ENCODE measurements at regions not wholly inside any gene's neighbourhood (a gene's known extent, or its start where the extent isn't known, plus 50 kb on each side); places are given as distances from the start of the nearest gene placed in this dataset.

- Mint-ChIP-seq H3K4me1 (ENCODE audit: low read depth) (no peaks in the 10 kb centered on the region), H3K36me3 (ENCODE audit: low read depth) (no peaks in the 10 kb centered on the region), H3K4me3 (no peak overlapping the region), H3K27ac (no peak overlapping the region), H3K27me3 (ENCODE audit: low read depth) (no peaks in the 10 kb centered on the region), H3K9me3 (ENCODE audit: insufficient read depth) (no peaks in the 10 kb centered on the region)
- no peak for ATAC-seq
- no peak for DNase-seq
- ChIA-PET POLR2A (no interaction called here), CTCF (no interaction called here)
Measured at GRCh38 chr13:59342400-59342799, 821.3 kb downstream of the DIAPH3 start.

- CTCF ChIA-PET: no interaction called here
- no peak overlapping the region for H3K27ac Mint-ChIP-seq
Measured at GRCh38 chr13:59343132-59343531, 820.6 kb downstream of the DIAPH3 start.

GRCh38 chr13:59343993-59344822 lies 819.5 kb downstream of the DIAPH3 start:
- POLR2A ChIA-PET: no interaction called here
- H3K27ac Mint-ChIP-seq: no peak overlapping the region

More at GRCh38 chr13:59343132-59343531, 820.6 kb downstream of the DIAPH3 start:
- Mint-ChIP-seq H3K4me3 (no peak overlapping the region), H3K4me1 (ENCODE audit: low read depth) (no peaks in the 10 kb centered on the region), H3K27me3 (ENCODE audit: low read depth) (no peaks in the 10 kb centered on the region), H3K9me3 (ENCODE audit: insufficient read depth) (no peaks in the 10 kb centered on the region), H3K36me3 (ENCODE audit: low read depth) (no peaks in the 10 kb centered on the region)
- ATAC-seq (no peak), DNase-seq (no peak)
- POLR2A ChIA-PET: no interaction called here

GRCh38 chr13:59345311-59345710 lies 818.4 kb downstream of the DIAPH3 start:
- Mint-ChIP-seq H3K9me3 (ENCODE audit: insufficient read depth) (no peaks in the 10 kb centered on the region), H3K4me1 (ENCODE audit: low read depth) (no peaks in the 10 kb centered on the region), H3K27me3 (ENCODE audit: low read depth) (peaks cover 2% of the 10 kb centered on the region), H3K27ac (no peak overlapping the region), H3K4me3 (no peak overlapping the region), H3K36me3 (ENCODE audit: low read depth) (no peaks in the 10 kb centered on the region)
- DNase-seq (no peak), ATAC-seq (no peak)
- CTCF ChIA-PET: no interaction called here
- POLR2A ChIA-PET: no interaction called here

More at GRCh38 chr13:59343993-59344822, 819.5 kb downstream of the DIAPH3 start:
- DNase-seq (no peak), ATAC-seq (no peak)
- no peaks in the 10 kb centered on the region for H3K4me1 Mint-ChIP-seq (ENCODE audit: low read depth)
- H3K36me3 Mint-ChIP-seq (ENCODE audit: low read depth): no peaks in the 10 kb centered on the region
- CTCF ChIA-PET: no interaction called here
- no peaks in the 10 kb centered on the region for H3K9me3 Mint-ChIP-seq (ENCODE audit: insufficient read depth)
- H3K27me3 Mint-ChIP-seq (ENCODE audit: low read depth): no peaks in the 10 kb centered on the region
- no peak overlapping the region for H3K4me3 Mint-ChIP-seq

GRCh38 chr13:59346999-59347723 lies 816.6 kb downstream of the DIAPH3 start:
- DNase-seq (no peak), ATAC-seq (no peak)
- no peaks in the 10 kb centered on the region for H3K9me3 Mint-ChIP-seq (ENCODE audit: insufficient read depth)
- no peaks in the 10 kb centered on the region for H3K4me1 Mint-ChIP-seq (ENCODE audit: low read depth)
- ChIA-PET CTCF (no interaction called here), POLR2A (no interaction called here)
- H3K27ac Mint-ChIP-seq: no peak overlapping the region
- H3K4me3 Mint-ChIP-seq: no peak overlapping the region
- H3K27me3 Mint-ChIP-seq (ENCODE audit: low read depth): peaks cover 3% of the 10 kb centered on the region
- no peaks in the 10 kb centered on the region for H3K36me3 Mint-ChIP-seq (ENCODE audit: low read depth)

GRCh38 chr13:59348617-59349016 lies 815.1 kb downstream of the DIAPH3 start:
- Mint-ChIP-seq H3K4me1 (ENCODE audit: low read depth) (no peaks in the 10 kb centered on the region), H3K4me3 (no peak overlapping the region), H3K27ac (no peak overlapping the region), H3K36me3 (ENCODE audit: low read depth) (no peaks in the 10 kb centered on the region), H3K9me3 (ENCODE audit: insufficient read depth) (no peaks in the 10 kb centered on the region), H3K27me3 (ENCODE audit: low read depth) (peaks cover 3% of the 10 kb centered on the region)
- ChIA-PET POLR2A (no interaction called here), CTCF (no interaction called here)
- ATAC-seq (no peak), DNase-seq (no peak)

- no peak overlapping the region for H3K27ac Mint-ChIP-seq
Measured at GRCh38 chr13:59352600-59352999, 811.1 kb downstream of the DIAPH3 start.

GRCh38 chr13:59354665-59355369 lies 808.9 kb downstream of the DIAPH3 start:
- Mint-ChIP-seq H3K36me3 (ENCODE audit: low read depth) (no peaks in the 10 kb centered on the region), H3K27ac (no peak overlapping the region), H3K4me3 (no peak overlapping the region), H3K27me3 (ENCODE audit: low read depth) (peaks cover 3% of the 10 kb centered on the region), H3K4me1 (ENCODE audit: low read depth) (no peaks in the 10 kb centered on the region), H3K9me3 (ENCODE audit: insufficient read depth) (no peaks in the 10 kb centered on the region)
- ATAC-seq (no peak), DNase-seq (no peak)
- ChIA-PET CTCF (no interaction called here), POLR2A (no interaction called here)

More at GRCh38 chr13:59352600-59352999, 811.1 kb downstream of the DIAPH3 start:
- H3K4me1 Mint-ChIP-seq (ENCODE audit: low read depth): no peaks in the 10 kb centered on the region
- no peak for DNase-seq
- peaks cover 3% of the 10 kb centered on the region for H3K27me3 Mint-ChIP-seq (ENCODE audit: low read depth)
- no peak for ATAC-seq
- H3K4me3 Mint-ChIP-seq: no peak overlapping the region
- no peaks in the 10 kb centered on the region for H3K9me3 Mint-ChIP-seq (ENCODE audit: insufficient read depth)
- no peaks in the 10 kb centered on the region for H3K36me3 Mint-ChIP-seq (ENCODE audit: low read depth)
- ChIA-PET POLR2A (no interaction called here), CTCF (no interaction called here)

- Mint-ChIP-seq H3K27ac (no peak overlapping the region), H3K27me3 (ENCODE audit: low read depth) (no peaks in the 10 kb centered on the region), H3K36me3 (ENCODE audit: low read depth) (no peaks in the 10 kb centered on the region), H3K4me1 (ENCODE audit: low read depth) (no peaks in the 10 kb centered on the region), H3K4me3 (no peak overlapping the region), H3K9me3 (ENCODE audit: insufficient read depth) (no peaks in the 10 kb centered on the region)
- ATAC-seq (no peak), DNase-seq (no peak)
- POLR2A ChIA-PET: no interaction called here
- CTCF ChIA-PET: no interaction called here
Measured at GRCh38 chr13:59356607-59357006, 807.1 kb downstream of the DIAPH3 start.

- H3K27me3 Mint-ChIP-seq (ENCODE audit: low read depth): no peaks in the 10 kb centered on the region
- no peak for ATAC-seq
- POLR2A ChIA-PET: no interaction called here
Measured at GRCh38 chr13:59358014-59358413, 805.7 kb downstream of the DIAPH3 start.

GRCh38 chr13:59360108-59360507 lies 803.6 kb downstream of the DIAPH3 start:
- Mint-ChIP-seq H3K27ac (no peak overlapping the region), H3K36me3 (ENCODE audit: low read depth) (no peaks in the 10 kb centered on the region), H3K4me1 (ENCODE audit: low read depth) (no peaks in the 10 kb centered on the region), H3K27me3 (ENCODE audit: low read depth) (no peaks in the 10 kb centered on the region), H3K9me3 (ENCODE audit: insufficient read depth) (no peaks in the 10 kb centered on the region), H3K4me3 (no peak overlapping the region)
- POLR2A ChIA-PET: no interaction called here
- CTCF ChIA-PET: interaction anchor here (0.6 to 1.0 kb wide), 2 partner anchors 31 to 298 kb away, joined by 3 to 4 read pairs; no protein-coding TSS in a partner anchor
- ATAC-seq (no peak), DNase-seq (no peak)

More at GRCh38 chr13:59358014-59358413, 805.7 kb downstream of the DIAPH3 start:
- Mint-ChIP-seq H3K36me3 (ENCODE audit: low read depth) (no peaks in the 10 kb centered on the region), H3K4me3 (no peak overlapping the region), H3K27ac (no peak overlapping the region), H3K9me3 (ENCODE audit: insufficient read depth) (no peaks in the 10 kb centered on the region), H3K4me1 (ENCODE audit: low read depth) (no peaks in the 10 kb centered on the region)
- DNase-seq: no peak
- CTCF ChIA-PET: no interaction called here

GRCh38 chr13:59360916-59361315 lies 802.8 kb downstream of the DIAPH3 start:
- no peaks in the 10 kb centered on the region for H3K27me3 Mint-ChIP-seq (ENCODE audit: low read depth)
- no peak overlapping the region for H3K4me3 Mint-ChIP-seq
- no peak overlapping the region for H3K27ac Mint-ChIP-seq
- H3K9me3 Mint-ChIP-seq (ENCODE audit: insufficient read depth): no peaks in the 10 kb centered on the region
- no peaks in the 10 kb centered on the region for H3K36me3 Mint-ChIP-seq (ENCODE audit: low read depth)
- ATAC-seq (no peak), DNase-seq (no peak)
- no peaks in the 10 kb centered on the region for H3K4me1 Mint-ChIP-seq (ENCODE audit: low read depth)
- ChIA-PET CTCF (no interaction called here), POLR2A (no interaction called here)
